CMK (cell line): ENCODE measurements at regions not wholly inside any gene's neighbourhood (a gene's known extent, or its start where the extent isn't known, plus 50 kb on each side); places are given as distances from the start of the nearest gene placed in this dataset.

Source experiments
- DNase-seq: peaks from one replicate; pipeline ENCODE4 v3.0.0-alpha.2; 2010; ENCODE audit warnings: low read depth

- no peak for DNase-seq
Measured at GRCh38 chr16:55154956-55155355, 169.0 kb upstream of the IRX6 start.

- no peak for DNase-seq
Measured at GRCh38 chr16:55155815-55156214, 168.2 kb upstream of the IRX6 start.

DNA sequence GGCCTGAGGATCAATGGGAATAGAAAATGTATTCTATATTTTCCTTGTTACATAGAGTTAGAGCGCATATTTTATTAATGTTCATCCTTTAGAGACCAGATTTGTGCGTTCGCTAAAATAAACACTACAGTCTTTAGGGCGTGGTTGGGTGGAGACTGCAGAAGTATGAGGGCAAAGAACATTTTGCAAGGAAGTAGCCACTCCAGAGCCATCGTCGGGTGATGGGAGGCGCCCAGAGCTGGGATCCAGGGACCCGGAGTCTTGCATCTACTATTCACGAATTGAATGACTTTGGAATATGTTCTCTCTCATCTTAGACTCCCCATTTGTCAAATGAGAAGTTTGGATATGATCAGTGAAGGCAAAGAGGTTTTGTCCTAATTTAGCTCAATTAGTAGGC, 154.2 kb upstream of the IRX6 start:
- DNase-seq, result no peak

DNA sequence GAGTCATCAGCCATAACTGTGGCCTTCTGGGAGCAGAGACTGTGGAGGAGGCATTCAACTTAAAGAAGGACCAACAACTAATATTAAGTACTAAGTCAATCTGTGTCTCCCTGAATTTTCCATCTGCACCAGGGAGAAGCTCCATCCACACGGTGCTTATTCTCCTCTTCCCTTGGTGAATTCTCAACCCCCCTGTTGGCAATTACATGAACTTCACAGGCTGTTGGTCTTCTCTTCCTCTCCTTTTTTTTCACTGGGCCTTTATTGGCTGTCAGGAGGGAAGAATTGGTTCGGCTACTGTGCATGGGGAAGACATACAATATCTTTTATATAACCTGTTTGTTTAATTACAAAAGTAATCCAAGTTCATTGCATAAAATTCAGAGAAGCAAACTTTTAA, 152.8 kb upstream of the IRX6 start:
- DNase-seq, result no peak

- DNase-seq, result no peak
Measured at GRCh38 chr16:55175389-55175788, 148.6 kb upstream of the IRX6 start.

- no peak for DNase-seq
Measured at GRCh38 chr16:55176901-55177300, 147.1 kb upstream of the IRX6 start.

DNA sequence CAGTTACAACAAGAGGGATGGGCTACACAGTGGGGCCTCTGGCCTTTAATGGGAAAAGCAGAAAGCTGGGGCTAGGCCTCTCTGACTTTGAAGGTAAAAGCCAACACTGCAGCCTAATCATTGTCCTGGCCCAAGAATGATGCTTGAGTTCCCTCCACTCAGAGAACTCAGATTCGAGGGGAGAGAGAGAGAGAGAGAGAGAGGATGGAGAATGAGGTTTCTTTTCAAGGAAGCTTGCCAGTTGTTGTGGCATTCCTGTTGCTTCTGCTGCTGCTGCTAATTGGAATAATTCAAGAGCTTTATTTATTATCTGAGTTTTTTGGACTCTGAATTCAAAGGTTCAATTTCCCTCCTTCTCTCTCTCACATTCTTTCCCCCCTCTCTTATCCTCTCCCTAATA, 144.6 kb upstream of the IRX6 start:
- no peak for DNase-seq

GRCh38 chr16:55179852-55180585, 144.0 kb upstream of the IRX6 start:
- DNase-seq, result no peak

GRCh38 chr16:55184052-55184451, 140.0 kb upstream of the IRX6 start:
- DNase-seq, result no peak

DNA sequence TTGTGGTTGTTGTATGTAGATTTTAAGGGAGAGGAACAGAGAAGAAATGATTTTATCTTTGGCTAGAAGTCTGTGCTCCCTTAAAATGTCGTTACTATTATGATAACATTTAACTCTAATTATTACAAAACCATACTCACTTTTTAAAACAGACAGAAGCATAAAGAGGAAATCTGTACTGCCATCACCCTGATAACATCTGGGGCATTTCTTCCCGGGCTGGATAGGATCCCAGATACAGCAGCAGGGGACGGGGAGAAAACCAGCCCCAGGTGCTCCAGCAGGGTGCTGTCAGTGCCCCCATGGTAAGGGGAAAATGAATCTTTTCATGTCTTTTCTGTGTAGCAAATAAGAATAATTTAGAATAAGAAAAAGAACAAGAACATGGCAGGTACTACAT, 139.4 kb upstream of the IRX6 start:
- DNase-seq, result no peak

DNA sequence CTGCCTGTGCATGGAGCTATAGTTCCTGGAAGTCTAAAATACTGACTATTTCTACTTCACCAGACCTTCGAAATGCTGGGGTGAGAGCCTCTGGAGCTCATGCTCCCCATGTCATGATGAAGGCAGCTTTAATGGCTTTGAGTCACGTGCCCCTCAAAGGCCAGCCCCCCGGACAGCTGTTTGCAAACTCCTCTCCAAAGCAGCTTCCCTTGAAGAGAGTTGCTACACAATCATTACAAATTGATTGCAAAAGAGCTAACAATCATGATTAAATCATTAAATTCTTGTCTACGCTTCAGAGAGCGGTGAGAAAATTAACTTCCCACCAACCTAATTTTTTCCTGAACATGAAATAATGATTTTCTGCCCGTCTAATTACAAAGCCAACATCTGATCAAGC, 134.8 kb upstream of the IRX6 start:
- DNase-seq, result no peak

- no peak for DNase-seq
Measured at GRCh38 chr16:55189682-55190636, 134.0 kb upstream of the IRX6 start.

DNA sequence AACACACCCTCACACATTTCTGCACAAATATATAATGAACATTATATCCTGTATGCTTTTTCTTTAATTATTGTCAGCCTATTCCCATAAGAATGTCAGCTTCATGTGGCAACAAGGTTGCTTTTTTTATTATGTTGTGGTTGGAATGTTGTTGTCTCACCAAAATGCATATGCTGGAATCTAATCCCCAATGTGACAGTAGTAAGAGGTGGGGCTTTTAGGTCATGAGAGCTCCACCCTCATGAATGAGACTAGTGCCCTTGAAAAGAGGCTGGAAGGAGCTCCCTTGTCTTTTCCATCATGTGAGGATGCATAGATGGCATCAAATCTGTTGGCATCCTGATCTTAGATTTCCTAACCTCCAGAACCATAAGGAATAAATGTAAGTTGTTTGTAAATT, 131.3 kb upstream of the IRX6 start:
- no peak for DNase-seq

DNA sequence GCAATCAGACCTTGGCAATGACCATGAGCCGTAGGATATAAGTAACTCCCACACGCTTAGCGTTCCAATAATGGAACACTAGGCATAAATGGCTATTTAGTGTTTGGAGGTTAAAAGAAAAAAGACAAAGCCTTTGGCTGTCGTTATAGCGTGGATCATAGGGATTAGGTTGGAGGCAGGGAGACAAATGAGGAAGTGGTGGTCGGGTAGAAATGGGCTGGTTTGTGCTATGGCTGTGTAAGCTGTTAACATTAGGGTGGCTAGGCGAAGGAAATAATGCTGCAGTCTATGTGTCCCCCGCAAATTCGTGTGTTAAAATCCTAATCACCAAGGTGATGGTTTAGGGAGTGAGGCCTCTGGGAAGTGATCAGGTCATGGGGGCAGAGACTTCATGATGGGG, 120.4 kb upstream of the IRX6 start:
- no peak for DNase-seq

- no peak for DNase-seq
Measured at GRCh38 chr16:55204069-55204468, 119.9 kb upstream of the IRX6 start.

DNA sequence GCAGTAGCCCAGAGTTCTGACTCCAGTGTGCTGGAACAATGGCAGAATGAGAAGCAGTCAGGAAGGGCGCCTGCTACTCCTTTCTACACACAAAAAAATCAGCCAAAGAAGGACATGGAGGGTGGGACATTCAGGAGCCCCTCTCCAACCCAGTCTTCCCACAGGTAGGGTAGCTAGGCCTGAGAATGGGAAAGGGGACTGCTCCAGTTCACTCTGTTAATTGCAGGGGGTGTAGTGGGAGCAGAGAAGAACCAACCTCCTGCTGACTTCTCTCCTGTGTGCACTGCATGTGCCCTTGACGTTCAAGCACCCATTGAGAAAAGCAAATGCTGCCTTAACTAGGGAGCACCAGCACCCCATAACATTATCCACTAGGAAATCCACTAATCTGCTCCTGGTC, 119.1 kb upstream of the IRX6 start:
- DNase-seq, result no peak

DNA sequence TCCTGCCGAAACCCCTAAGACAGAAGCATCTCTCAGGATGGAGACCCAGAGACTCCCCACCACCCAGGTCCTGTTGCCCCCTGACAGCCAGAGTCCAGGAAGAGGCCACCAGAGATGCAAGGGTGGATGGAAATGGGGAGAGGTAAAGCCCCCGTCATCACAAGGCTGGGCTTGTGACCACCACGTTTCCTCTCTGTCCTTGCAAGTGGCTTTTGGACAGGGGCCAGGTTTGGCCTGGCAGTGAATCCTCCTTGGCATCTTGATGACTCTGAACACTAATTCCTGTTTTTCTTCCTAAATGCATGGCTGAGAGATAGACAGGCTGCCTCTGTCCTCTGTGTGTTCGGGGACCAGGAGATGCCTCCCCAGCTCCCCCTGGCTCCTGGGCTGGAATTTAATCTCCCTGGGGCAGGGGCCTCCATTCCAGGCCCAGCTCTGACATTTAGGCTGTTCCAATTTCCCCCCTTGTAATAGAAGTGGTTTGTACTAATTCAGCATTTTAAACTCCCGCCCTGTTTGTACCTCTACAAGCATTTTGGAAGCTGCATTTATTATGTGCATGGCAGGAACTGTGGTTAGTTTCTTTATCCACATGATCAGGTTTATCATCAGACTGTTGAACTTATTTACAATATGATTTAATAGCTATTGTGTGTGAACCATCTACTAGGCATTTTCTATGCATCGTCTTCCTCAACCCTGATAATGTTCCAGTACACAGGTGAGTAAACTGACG, 116.1 kb upstream of the IRX6 start:
- DNase-seq, result no peak

DNA sequence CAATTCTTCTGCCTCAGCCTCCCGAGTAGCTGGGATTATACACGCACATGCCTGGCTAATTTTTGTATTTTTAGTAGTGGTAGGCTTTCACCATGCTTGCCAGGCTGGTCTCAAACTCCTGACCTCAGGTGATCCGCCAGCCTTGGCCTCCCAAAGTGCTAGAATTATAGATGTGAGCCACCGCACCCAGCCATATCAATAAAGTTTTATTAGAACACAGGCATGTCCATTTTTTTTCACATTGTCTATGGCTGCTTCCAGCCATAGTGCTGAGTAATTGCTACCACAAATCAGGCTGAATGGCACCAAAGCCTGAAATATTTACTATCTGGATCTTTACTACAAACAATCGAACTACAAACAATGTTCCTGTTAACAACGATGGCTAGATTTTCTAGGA, 114.4 kb upstream of the IRX6 start:
- DNase-seq, result no peak

DNA sequence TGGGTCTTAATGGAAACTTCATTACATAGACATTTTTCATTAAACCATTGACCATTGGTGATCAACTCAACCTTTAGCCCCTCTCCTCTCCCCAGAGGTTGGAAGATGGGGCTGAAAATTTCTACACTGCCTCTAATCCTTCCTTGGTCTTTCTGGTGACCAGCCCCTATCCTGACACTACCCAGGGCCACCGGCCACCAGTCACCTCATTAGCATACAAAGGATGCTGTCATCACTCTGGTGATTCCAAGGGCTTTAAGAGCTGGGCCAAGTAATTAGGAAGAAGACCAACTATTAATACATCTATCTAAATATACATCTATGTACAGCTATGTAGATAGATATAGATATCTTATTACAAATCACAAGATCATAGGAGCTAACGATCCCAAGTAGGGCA, 111.2 kb upstream of the IRX6 start:
- DNase-seq, result no peak

DNA sequence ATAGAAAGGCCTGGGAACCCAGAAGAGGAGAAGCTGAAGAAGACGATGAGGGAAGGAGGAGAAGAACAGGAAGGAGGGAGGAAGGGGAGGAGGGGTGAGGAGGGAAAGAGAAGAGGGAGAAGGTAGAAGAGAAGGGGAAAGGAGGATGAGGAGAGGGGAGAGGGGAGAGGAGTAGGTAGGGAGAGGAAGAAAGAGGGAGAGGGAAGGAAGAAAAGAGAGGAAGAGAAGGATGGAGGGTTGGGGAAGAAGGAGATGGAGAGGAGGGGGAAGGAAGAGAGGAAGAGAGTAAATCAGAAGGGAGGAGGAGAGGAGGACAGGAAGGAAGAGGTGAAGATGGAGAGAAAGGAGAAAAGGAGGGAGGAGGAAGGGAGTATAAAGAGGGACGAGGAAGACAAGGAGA, 109.6 kb upstream of the IRX6 start:
- DNase-seq, result no peak

- no peak for DNase-seq
Measured at GRCh38 chr16:55214974-55215494, 109.0 kb upstream of the IRX6 start.

- DNase-seq, result no peak
Measured at GRCh38 chr16:55217392-55217791, 106.6 kb upstream of the IRX6 start.

DNA sequence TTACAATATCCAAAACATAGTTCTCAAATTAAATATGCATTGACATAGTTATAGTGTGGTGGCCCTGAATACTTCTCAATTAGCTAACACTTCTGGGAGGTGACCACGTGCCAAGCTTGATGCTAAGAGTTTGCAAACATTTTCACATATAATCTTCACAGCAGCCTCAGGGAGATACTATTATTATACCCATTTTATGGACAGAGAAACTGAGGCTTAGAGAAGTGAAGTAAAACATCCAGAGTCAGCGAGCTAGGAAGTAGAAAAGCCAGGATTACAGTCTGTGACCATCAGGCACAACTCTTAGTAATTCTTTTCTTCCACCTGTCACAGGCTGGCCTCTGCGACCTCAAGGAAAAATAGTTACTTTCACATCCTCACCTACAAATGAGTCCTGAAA, 102.2 kb upstream of the IRX6 start:
- DNase-seq, result no peak
